Chondrocyte (in vitro differentiated cells): ENCODE measurements at regions not wholly inside any gene's neighbourhood (a gene's known extent, or its start where the extent isn't known, plus 50 kb on each side); places are given as distances from the start of the nearest gene placed in this dataset.

Experiments
- DNase-seq: peaks from one replicate; pipeline ENCODE4 v3.0.0; 2021; ENCODE audit warnings: mixed read lengths, low spot score
- H3K27ac Mint-ChIP-seq: one replicate; pipeline ENCODE4 v1.8.0; 2021; ENCODE audit warnings: mild to moderate bottlenecking, moderate library complexity, mixed read lengths; ENCODE audit not compliant: unreplicated experiment
- H3K27me3 Mint-ChIP-seq: 2 replicates; pipeline ENCODE4 v1.8.0; 2021; ENCODE audit warnings: low read depth, mixed read lengths
- H3K36me3 Mint-ChIP-seq: 2 replicates; pipeline ENCODE4 v1.8.0; 2021; ENCODE audit warnings: low read depth, mixed read lengths
- H3K4me1 Mint-ChIP-seq: 2 replicates; pipeline ENCODE4 v1.8.0; 2021; ENCODE audit warnings: low read depth, mild to moderate bottlenecking, mixed read lengths
- H3K4me3 Mint-ChIP-seq: one replicate; pipeline ENCODE4 v1.8.0; 2021; ENCODE audit warnings: mild to moderate bottlenecking, moderate library complexity, mixed read lengths; ENCODE audit not compliant: unreplicated experiment
- H3K9me3 Mint-ChIP-seq: 2 replicates; pipeline ENCODE4 v1.8.0; 2021; ENCODE audit warnings: low read depth, mixed read lengths
- TF ChIP-seq, protein P1 (sequence below): fragments of 200-600 bp; sonication (generic); IDR thresholded peaks from 2 replicates; pipeline ENCODE4 v1.5.0; 2021; ENCODE audit warnings: antibody characterized with exemption, mild to moderate bottlenecking, moderate library complexity

DNA sequence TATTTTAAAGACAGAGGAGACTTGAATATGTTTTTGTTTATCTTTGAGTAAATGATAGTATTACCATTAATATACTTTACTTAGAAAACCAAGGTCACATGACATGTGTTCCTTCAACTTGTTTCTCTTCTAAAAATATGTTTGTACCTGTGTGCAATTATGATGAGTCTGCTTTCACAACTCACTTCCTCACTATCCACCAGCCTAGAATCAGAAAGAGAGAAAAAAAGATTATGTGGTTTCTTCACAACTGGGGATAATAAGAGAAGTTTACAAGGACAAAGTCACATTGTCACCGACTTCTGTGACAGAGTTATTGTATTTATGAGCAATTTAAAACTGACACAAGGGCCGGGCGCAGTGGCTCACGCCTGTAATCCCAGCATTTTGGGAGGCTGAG, 1112.1 kb downstream of the RPA4 start:
- Mint-ChIP-seq H3K4me3 (no peak overlapping the region), H3K27ac (no peak overlapping the region), H3K36me3 (peaks cover 2% of the 10 kb centered on the region), H3K4me1 (no peaks in the 10 kb centered on the region), H3K9me3 (peaks cover 10% of the 10 kb centered on the region), H3K27me3 (no peaks in the 10 kb centered on the region)
- TF ChIP-seq, protein P1, sequence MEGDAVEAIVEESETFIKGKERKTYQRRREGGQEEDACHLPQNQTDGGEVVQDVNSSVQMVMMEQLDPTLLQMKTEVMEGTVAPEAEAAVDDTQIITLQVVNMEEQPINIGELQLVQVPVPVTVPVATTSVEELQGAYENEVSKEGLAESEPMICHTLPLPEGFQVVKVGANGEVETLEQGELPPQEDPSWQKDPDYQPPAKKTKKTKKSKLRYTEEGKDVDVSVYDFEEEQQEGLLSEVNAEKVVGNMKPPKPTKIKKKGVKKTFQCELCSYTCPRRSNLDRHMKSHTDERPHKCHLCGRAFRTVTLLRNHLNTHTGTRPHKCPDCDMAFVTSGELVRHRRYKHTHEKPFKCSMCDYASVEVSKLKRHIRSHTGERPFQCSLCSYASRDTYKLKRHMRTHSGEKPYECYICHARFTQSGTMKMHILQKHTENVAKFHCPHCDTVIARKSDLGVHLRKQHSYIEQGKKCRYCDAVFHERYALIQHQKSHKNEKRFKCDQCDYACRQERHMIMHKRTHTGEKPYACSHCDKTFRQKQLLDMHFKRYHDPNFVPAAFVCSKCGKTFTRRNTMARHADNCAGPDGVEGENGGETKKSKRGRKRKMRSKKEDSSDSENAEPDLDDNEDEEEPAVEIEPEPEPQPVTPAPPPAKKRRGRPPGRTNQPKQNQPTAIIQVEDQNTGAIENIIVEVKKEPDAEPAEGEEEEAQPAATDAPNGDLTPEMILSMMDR: no peak
- DNase-seq: no peak

DNA sequence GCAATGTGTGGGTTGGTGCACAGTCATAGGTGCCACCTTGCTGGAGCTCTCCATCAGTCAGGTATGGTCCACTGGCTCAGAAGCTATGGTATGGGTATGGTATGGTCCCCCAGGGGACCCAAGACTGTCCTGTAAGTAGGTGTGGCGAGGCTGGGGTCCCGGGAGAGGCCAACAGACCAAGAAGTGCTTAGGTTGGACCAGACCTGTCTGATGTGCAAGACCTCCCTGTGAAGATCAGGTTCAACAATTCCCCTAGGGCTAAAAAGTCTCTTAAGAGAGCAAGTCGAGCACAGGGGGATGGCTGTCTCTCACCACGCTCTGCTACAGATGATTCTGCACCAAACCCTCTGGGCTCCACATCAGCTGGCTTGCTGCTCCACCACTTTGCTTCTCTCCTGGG, 1145.0 kb downstream of the RPA4 start:
- TF ChIP-seq, protein P1: no peak
- Mint-ChIP-seq H3K9me3 (peaks cover 25% of the 10 kb centered on the region), H3K27ac (no peak overlapping the region), H3K4me1 (no peaks in the 10 kb centered on the region), H3K27me3 (no peaks in the 10 kb centered on the region), H3K36me3 (peaks cover 3% of the 10 kb centered on the region), H3K4me3 (no peak overlapping the region)
- DNase-seq: no peak

DNA sequence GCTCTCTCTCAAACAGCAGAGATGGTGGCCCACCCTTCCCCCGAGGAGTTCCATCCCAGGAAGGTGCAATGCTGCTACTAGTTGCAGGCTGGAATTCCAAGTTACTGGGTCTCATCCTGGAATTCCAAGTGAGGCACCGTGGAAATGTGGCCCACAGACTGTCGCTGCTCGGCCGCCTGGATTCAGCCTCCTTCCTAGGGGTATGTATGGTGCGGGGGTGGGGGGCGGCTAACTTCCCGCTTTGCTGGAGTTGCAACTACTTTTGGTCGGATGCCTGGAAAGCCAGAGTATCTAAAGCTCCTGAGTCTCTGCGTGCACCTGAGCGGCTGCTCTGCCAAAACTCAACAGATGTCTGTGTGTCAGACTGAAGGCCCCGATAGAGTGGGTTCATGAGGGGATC, 1146.2 kb downstream of the RPA4 start:
- Mint-ChIP-seq H3K9me3 (peaks cover 20% of the 10 kb centered on the region), H3K36me3 (peaks cover 3% of the 10 kb centered on the region), H3K27me3 (no peaks in the 10 kb centered on the region), H3K4me3 (no peak overlapping the region), H3K27ac (no peak overlapping the region), H3K4me1 (no peaks in the 10 kb centered on the region)
- no peak for DNase-seq
- TF ChIP-seq, protein P1: no peak

DNA sequence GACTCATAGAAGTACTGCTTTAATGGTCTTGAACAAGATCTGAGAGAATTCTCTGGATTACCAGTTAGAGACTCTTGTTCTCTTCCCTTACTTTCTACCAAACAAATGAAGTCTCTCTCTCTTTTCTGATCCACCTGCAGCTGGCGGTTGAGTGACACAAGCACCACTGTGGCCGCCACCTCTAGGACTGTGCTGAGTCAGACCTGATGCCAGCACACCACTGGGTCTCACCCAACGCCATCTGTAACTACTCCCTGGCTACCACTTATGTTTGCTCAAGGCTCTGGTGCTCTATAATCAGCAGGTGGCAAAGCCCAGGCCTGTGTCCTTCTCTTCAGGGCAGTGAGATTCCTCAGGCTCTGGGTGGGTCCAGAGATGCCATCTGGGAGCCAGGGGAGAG, 1173.5 kb downstream of the RPA4 start:
- no peak overlapping the region for H3K4me3 Mint-ChIP-seq
- no peak overlapping the region for H3K27ac Mint-ChIP-seq
- peaks cover 4% of the 10 kb centered on the region for H3K36me3 Mint-ChIP-seq
- DNase-seq: no peak
- no peaks in the 10 kb centered on the region for H3K4me1 Mint-ChIP-seq
- H3K27me3 Mint-ChIP-seq: peaks cover under 1% of the 10 kb centered on the region
- TF ChIP-seq, protein P1: no peak
- peaks cover 40% of the 10 kb centered on the region for H3K9me3 Mint-ChIP-seq

DNA sequence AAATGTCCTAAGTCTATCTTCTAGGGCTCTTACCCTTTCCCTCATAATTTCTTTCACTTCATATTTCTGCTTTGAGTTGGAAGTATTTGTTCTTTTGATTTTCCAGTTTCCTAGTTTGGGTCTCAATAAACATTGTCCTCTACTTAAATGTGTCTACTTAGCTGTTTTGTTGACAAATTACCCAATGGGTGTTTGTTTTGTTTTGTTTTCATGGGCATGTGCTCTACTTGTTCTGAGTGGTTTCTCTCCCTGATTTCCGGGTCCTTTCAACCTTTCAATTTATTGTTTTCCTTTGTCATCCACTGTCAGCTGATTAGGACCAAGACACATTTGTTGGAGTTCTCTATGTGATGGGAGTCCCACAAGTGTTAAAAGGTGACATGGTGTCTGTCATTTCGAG, 1181.4 kb downstream of the RPA4 start:
- Mint-ChIP-seq H3K9me3 (no peaks in the 10 kb centered on the region), H3K36me3 (no peaks in the 10 kb centered on the region), H3K27ac (no peak overlapping the region), H3K4me3 (no peak overlapping the region), H3K27me3 (no peaks in the 10 kb centered on the region), H3K4me1 (peaks cover 22% of the 10 kb centered on the region)
- no peak for DNase-seq
- TF ChIP-seq, protein P1: no peak
